Endodermal cell (in vitro differentiated cells): ENCODE measurements at regions not wholly inside any gene's neighbourhood (a gene's known extent, or its start where the extent isn't known, plus 50 kb on each side); places are given as distances from the start of the nearest gene placed in this dataset.
"Not testable (repeated sequence)": the region's sequence is repeated elsewhere in the genome, so short reads cannot be mapped to it uniquely, and the experiment has no call there.

Experiments used
- DNase-seq: peaks from one replicate; pipeline ENCODE4 v3.0.0-alpha.2; 2017
- H3K27ac ChIP-seq: 2 replicates; pipeline ENCODE4 v1.5.1; 2013; ENCODE audit warnings: mild to moderate bottlenecking, low read depth, low read length, moderate library complexity
- H3K27me3 ChIP-seq: 2 replicates; pipeline ENCODE4 v1.6.1; 2013; ENCODE audit warnings: mild to moderate bottlenecking, low read length, moderate library complexity; ENCODE audit not compliant: insufficient read depth, control insufficient read depth, poor library complexity, severe bottlenecking
- H3K36me3 ChIP-seq: 2 replicates; pipeline ENCODE4 v1.7.0; 2013; ENCODE audit warnings: mild to moderate bottlenecking, low read length, moderate library complexity; ENCODE audit not compliant: control insufficient read depth, insufficient read depth
- H3K4me1 ChIP-seq: one replicate; pipeline ENCODE4 v1.7.0; 2013; ENCODE audit warnings: low read length; ENCODE audit not compliant: control insufficient read depth, insufficient read depth
- H3K4me3 ChIP-seq: 2 replicates; pipeline ENCODE4 v1.5.1; 2013; ENCODE audit warnings: mild to moderate bottlenecking, low read length, moderate library complexity
- H3K9ac ChIP-seq: 2 replicates; pipeline ENCODE4 v1.6.1; 2013; ENCODE audit warnings: mild to moderate bottlenecking, low read length, moderate library complexity; ENCODE audit not compliant: poor library complexity, severe bottlenecking; ENCODE audit errors: extremely low read depth
- H3K9me3 ChIP-seq: 2 replicates; pipeline ENCODE4 v1.6.1; 2013; ENCODE audit warnings: mild to moderate bottlenecking, low read length, moderate library complexity; ENCODE audit not compliant: control insufficient read depth
- H3K27ac Mint-ChIP-seq: 2 replicates; pipeline ENCODE4 v1.8.0; 2020; ENCODE audit warnings: mixed read lengths
- H3K27me3 Mint-ChIP-seq: 2 replicates; pipeline ENCODE4 v1.8.0; 2021; ENCODE audit warnings: mild to moderate bottlenecking, mixed read lengths; ENCODE audit not compliant: insufficient read depth
- H3K36me3 Mint-ChIP-seq: 2 replicates; pipeline ENCODE4 v1.8.0; 2020; ENCODE audit warnings: low read depth, mixed read lengths
- H3K4me1 Mint-ChIP-seq: 2 replicates; pipeline ENCODE4 v1.8.0; 2020; ENCODE audit warnings: mixed read lengths
- H3K4me3 Mint-ChIP-seq: 2 replicates; pipeline ENCODE4 v1.8.0; 2020; ENCODE audit warnings: mild to moderate bottlenecking, moderate library complexity, mixed read lengths
- H3K9me3 Mint-ChIP-seq: 2 replicates; pipeline ENCODE4 v1.8.0; 2020; ENCODE audit warnings: mild to moderate bottlenecking, mixed read lengths
- CTCF ChIP-seq: fragments of 200-600 bp; sonication (generic); conservative IDR thresholded peaks from 2 replicates; pipeline ENCODE4 v1.5.0; 2021; ENCODE audit warnings: antibody characterized with exemption, mild to moderate bottlenecking
- WGBS, 2 experiments: methylation state at CpG; one replicate each; pipeline versions ENCODE4 v1.1.5 to v1.1.7; 2013; ENCODE audit warnings: missing lambda C conversion rate in 2 of 2, mixed read lengths in 1 of 2; ENCODE audit not compliant: insufficient coverage in 1 of 2, insufficient read length in 1 of 2; 5-methylcytosine and 5-hydroxymethylcytosine counted together

GRCh38 chr12:61574339-61574738 is 685.9 kb upstream of the USP15 start:
- no peak for TF ChIP-seq CTCF
- H3K27ac Mint-ChIP-seq: no peak overlapping the region

GRCh38 chr12:61584943-61585342 is 675.3 kb upstream of the USP15 start:
- no peak for DNase-seq
- no peak overlapping the region for H3K4me3 ChIP-seq
- no peak overlapping the region for H3K9ac ChIP-seq
- 100% methylated on average over 1 of the region's 1 CpG; no CpG with 5 or more reads in 1 of the 2 experiments for WGBS, 2 experiments
- no peak overlapping the region for H3K4me3 Mint-ChIP-seq
- no peak for TF ChIP-seq CTCF
- peaks cover 6% of the 10 kb centered on the region for H3K9me3 ChIP-seq
- H3K36me3 Mint-ChIP-seq: peaks cover 8% of the 10 kb centered on the region
- no peaks in the 10 kb centered on the region for H3K27me3 ChIP-seq
- no peak overlapping the region for H3K27ac Mint-ChIP-seq
- no peaks in the 10 kb centered on the region for H3K27me3 Mint-ChIP-seq
- no peak overlapping the region for H3K27ac ChIP-seq
- H3K4me1 Mint-ChIP-seq: peaks cover 3% of the 10 kb centered on the region
- no peaks in the 10 kb centered on the region for H3K4me1 ChIP-seq
- peaks cover 33% of the 10 kb centered on the region for H3K9me3 Mint-ChIP-seq
- H3K36me3 ChIP-seq: no peaks in the 10 kb centered on the region

More at GRCh38 chr12:61574339-61574738, 685.9 kb upstream of the USP15 start:
- H3K9me3 Mint-ChIP-seq: peaks cover 10% of the 10 kb centered on the region
- Histone ChIP-seq H3K27me3 (no peaks in the 10 kb centered on the region), H3K9ac (no peak overlapping the region), H3K9me3 (peaks cover 5% of the 10 kb centered on the region), H3K36me3 (no peaks in the 10 kb centered on the region), H3K4me3 (no peak overlapping the region), H3K27ac (no peak overlapping the region), H3K4me1 (no peaks in the 10 kb centered on the region)
- no peak for DNase-seq
- no peak overlapping the region for H3K4me3 Mint-ChIP-seq
- H3K27me3 Mint-ChIP-seq: no peaks in the 10 kb centered on the region
- 83 to 84% methylated on average over 2 of the region's 3 CpGs for WGBS, 2 experiments
- H3K36me3 Mint-ChIP-seq: no peaks in the 10 kb centered on the region
- H3K4me1 Mint-ChIP-seq: peaks cover 9% of the 10 kb centered on the region

- not testable (repeated sequence) for H3K4me1 Mint-ChIP-seq, H3K4me1 ChIP-seq, H3K27ac Mint-ChIP-seq, H3K27me3 Mint-ChIP-seq, DNase-seq, H3K9ac ChIP-seq, H3K4me3 Mint-ChIP-seq, H3K4me3 ChIP-seq, H3K27ac ChIP-seq, H3K36me3 ChIP-seq, H3K27me3 ChIP-seq
- H3K9me3 Mint-ChIP-seq: peaks cover 65% of the 10 kb centered on the region
- peaks cover 17% of the 10 kb centered on the region for H3K36me3 Mint-ChIP-seq
- H3K9me3 ChIP-seq: peaks cover 14% of the 10 kb centered on the region
These were observed 669.3 kb upstream of the USP15 start for GRCh38 chr12:61590864-61591263.

- no peaks in the 10 kb centered on the region for H3K36me3 Mint-ChIP-seq
- Histone ChIP-seq H3K27ac (no peak overlapping the region), H3K9me3 (no peaks in the 10 kb centered on the region), H3K4me1 (no peaks in the 10 kb centered on the region), H3K36me3 (no peaks in the 10 kb centered on the region), H3K4me3 (no peak overlapping the region), H3K27me3 (no peaks in the 10 kb centered on the region), H3K9ac (no peak overlapping the region)
- TF ChIP-seq CTCF: no peak
- no peak overlapping the region for H3K4me3 Mint-ChIP-seq
- no peak for DNase-seq
- no peak overlapping the region for H3K27ac Mint-ChIP-seq
- peaks cover 6% of the 10 kb centered on the region for H3K9me3 Mint-ChIP-seq
- H3K4me1 Mint-ChIP-seq: peaks cover 4% of the 10 kb centered on the region
- no peaks in the 10 kb centered on the region for H3K27me3 Mint-ChIP-seq
These were observed 650.1 kb upstream of the USP15 start for GRCh38 chr12:61610143-61610542.
